T-helper 1 cell treated with Interleukin-12 subunit alpha and Interleukin-12 subunit beta and Interleukin-4 antibody, amounts not matched to agents 30 μg/mL and 1 μg/mL, for 36 hours (primary cell): ENCODE measurements at regions not wholly inside any gene's neighbourhood (a gene's known extent, or its start where the extent isn't known, plus 50 kb on each side); places are given as distances from the start of the nearest gene placed in this dataset.

ENCODE experiments used
- H3K27ac Mint-ChIP-seq: one replicate; pipeline ENCODE4 v1.8.0; 2021; ENCODE audit warnings: mild to moderate bottlenecking, mixed read lengths
- H3K27me3 Mint-ChIP-seq: one replicate; pipeline ENCODE4 v1.8.0; 2021; ENCODE audit warnings: low read depth, mixed read lengths
- H3K36me3 Mint-ChIP-seq: one replicate; pipeline ENCODE4 v1.8.0; 2021; ENCODE audit warnings: low read depth, mixed read lengths
- H3K4me1 Mint-ChIP-seq: one replicate; pipeline ENCODE4 v1.8.0; 2021; ENCODE audit warnings: low read depth, mixed read lengths
- H3K4me3 Mint-ChIP-seq: one replicate; pipeline ENCODE4 v1.8.0; 2021; ENCODE audit warnings: mild to moderate bottlenecking, moderate library complexity, mixed read lengths
- H3K9me3 Mint-ChIP-seq: one replicate; pipeline ENCODE4 v1.8.0; 2021; ENCODE audit warnings: mixed read lengths

DNA sequence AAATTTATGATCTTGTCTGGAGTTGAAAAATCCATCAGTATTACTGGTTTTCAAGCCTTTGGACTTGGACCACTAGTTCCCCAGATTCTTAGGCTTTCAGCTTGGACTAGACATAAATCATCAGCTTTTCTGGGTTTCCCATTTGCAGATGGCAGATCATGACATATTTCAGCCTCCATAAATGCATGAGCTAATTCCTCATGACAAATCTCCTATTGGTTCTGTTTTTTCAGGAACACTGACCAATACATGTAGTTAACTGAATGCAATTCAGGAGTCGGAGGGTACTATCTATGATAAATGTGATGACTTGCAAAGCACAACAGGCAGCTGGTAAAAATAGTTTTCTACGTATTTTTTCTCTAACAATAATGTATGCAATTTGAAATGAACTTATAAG lies 635.6 kb downstream of the TRAM1L1 start:
- no peaks in the 10 kb centered on the region for H3K4me1 Mint-ChIP-seq
- no peak overlapping the region for H3K4me3 Mint-ChIP-seq
- H3K27ac Mint-ChIP-seq, result no peak overlapping the region
- no peaks in the 10 kb centered on the region for H3K27me3 Mint-ChIP-seq
- no peaks in the 10 kb centered on the region for H3K36me3 Mint-ChIP-seq
- H3K9me3 Mint-ChIP-seq, result no peaks in the 10 kb centered on the region

DNA sequence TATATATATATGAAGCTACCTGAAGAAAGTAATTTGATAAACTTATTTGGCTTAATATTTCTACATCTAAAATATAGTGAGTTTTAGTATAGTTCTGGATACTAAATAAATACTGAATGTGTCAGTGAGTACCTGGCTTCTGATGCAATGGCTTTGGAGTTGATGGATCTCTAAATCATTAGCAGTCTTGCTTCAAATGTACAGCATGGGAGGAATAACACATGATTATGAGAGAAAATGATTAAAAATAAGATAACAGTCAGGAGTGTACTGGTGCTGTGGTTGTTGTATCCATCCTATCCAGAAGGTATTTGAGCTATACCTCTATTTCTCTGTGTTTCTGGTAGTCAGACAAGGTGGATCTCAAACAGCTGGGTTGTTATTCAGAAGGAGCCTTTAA lies 641.3 kb downstream of the TRAM1L1 start:
- Mint-ChIP-seq H3K36me3 (no peaks in the 10 kb centered on the region), H3K4me3 (no peak overlapping the region), H3K4me1 (no peaks in the 10 kb centered on the region), H3K27ac (no peak overlapping the region), H3K9me3 (no peaks in the 10 kb centered on the region), H3K27me3 (no peaks in the 10 kb centered on the region)

DNA sequence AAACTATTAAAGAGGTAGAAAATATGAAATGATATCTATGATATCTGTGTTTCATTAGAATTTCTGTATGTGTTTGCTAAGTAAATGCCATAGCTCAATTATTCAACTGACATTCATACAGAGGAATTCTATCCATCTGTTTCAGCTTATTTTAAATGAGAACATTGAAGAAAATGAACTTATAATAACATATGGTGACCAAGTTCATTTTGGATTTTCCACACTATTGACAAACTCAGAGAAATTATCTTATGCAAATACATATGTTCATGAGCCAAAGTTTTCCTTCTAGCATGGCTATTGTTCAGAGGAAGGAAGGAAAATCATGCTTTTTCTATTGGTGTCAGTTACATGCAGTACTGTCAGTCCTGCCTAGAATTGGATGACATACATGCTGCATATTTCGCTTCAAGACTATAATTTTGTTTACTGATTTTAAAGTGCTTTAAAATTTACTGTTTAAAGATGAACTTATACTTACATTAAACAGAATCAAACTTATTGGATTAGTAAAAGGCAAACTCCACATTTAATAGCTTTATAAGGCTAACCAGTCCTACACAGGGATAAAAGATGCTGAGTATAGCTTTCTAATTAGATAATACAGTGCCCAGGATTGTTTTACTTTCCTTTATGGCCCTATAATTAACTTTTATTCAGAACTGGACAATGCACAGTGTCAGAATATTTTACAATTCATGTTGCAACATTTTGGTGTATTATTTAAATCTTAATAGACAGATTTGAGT lies 646.2 kb downstream of the TRAM1L1 start:
- no peaks in the 10 kb centered on the region for H3K4me1 Mint-ChIP-seq
- no peaks in the 10 kb centered on the region for H3K36me3 Mint-ChIP-seq
- no peak overlapping the region for H3K4me3 Mint-ChIP-seq
- H3K27ac Mint-ChIP-seq, result no peak overlapping the region
- no peaks in the 10 kb centered on the region for H3K27me3 Mint-ChIP-seq
- no peaks in the 10 kb centered on the region for H3K9me3 Mint-ChIP-seq

DNA sequence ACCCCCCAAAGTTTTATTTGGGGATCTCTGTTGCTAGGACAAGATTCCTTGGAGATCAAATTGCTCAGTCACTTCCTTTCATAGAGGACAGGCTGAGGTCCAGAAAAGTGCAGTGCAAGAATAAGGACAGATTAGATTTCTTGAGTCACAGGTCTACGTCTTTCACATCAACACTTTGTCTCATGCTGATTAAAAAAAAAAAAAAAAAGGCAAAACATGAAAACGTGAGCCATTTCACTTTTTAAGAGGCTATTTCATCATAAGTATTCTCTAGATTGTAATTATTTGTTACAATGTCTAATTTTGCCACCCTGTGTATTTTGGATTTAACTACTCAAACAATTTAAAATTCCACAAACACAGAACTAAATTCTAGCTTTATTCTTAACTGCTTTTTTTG lies 647.0 kb downstream of the TRAM1L1 start:
- H3K36me3 Mint-ChIP-seq, result no peaks in the 10 kb centered on the region
- H3K4me1 Mint-ChIP-seq, result no peaks in the 10 kb centered on the region
- H3K9me3 Mint-ChIP-seq, result no peaks in the 10 kb centered on the region
- no peak overlapping the region for H3K4me3 Mint-ChIP-seq
- no peak overlapping the region for H3K27ac Mint-ChIP-seq
- H3K27me3 Mint-ChIP-seq, result no peaks in the 10 kb centered on the region

DNA sequence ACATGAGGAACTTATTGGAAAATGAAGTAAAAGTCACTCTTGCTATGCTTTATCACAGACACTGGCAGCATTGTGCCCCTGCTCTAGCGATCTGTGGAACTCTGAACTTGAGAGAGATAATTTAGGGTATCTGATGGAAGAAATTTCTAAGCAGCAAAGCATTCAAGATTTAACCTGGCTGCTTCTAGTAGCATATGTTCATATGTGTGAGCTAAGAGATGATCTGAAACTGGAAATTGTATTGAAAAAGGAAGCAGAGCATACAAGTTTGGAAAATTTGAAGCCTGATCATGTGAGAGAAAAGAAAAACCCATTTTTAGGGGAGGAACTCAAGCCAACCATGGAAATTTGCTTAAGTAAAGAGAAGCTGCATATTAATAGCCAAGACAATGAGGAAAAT lies 657.7 kb downstream of the TRAM1L1 start:
- no peaks in the 10 kb centered on the region for H3K36me3 Mint-ChIP-seq
- no peak overlapping the region for H3K27ac Mint-ChIP-seq
- no peak overlapping the region for H3K4me3 Mint-ChIP-seq
- no peaks in the 10 kb centered on the region for H3K27me3 Mint-ChIP-seq
- H3K4me1 Mint-ChIP-seq, result no peaks in the 10 kb centered on the region
- peaks cover 16% of the 10 kb centered on the region for H3K9me3 Mint-ChIP-seq

DNA sequence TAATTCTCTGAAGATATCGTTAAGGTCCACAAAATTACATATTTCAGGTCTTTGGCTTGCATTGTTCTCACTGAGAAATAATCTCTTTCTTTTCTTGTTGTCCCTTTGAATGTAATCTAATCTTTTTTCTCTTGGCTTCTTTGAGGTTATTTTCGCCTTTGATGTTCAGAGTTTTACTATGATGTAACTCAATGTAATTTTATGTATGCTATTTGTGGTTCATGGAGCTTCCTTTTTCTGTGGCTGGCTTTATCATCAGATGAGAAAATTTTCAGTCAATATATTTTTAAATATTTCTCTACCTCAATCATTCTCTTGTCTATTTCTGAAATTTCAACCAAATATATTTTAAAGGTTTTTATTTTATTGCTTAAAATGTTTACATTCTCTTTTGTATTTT lies 672.2 kb downstream of the TRAM1L1 start:
- no peaks in the 10 kb centered on the region for H3K4me1 Mint-ChIP-seq
- H3K36me3 Mint-ChIP-seq, result no peaks in the 10 kb centered on the region
- H3K4me3 Mint-ChIP-seq, result no peak overlapping the region
- no peak overlapping the region for H3K27ac Mint-ChIP-seq
- H3K9me3 Mint-ChIP-seq, result peaks cover 5% of the 10 kb centered on the region
- H3K27me3 Mint-ChIP-seq, result no peaks in the 10 kb centered on the region

DNA sequence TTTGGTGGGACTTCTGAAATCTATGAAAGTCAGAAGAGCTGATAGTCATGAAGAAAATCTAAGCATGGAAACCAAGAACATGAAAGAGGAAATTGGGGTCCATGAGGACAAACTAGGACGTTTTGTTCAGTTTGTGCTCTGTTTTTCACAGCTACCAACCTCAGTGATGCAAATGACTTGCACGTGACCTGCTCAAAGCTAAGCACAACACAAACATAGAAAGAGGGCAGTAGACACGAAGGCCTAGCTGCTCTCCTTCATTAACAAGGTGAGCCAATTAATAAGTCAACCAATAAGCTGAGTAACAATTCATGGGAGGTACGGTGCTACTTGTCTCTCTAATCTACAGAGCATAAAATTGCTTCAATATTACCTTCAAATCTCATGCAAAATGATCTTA lies 684.1 kb downstream of the TRAM1L1 start:
- H3K9me3 Mint-ChIP-seq, result no peaks in the 10 kb centered on the region
- no peaks in the 10 kb centered on the region for H3K4me1 Mint-ChIP-seq
- no peaks in the 10 kb centered on the region for H3K27me3 Mint-ChIP-seq
- no peaks in the 10 kb centered on the region for H3K36me3 Mint-ChIP-seq
- H3K27ac Mint-ChIP-seq, result no peak overlapping the region
- H3K4me3 Mint-ChIP-seq, result no peak overlapping the region

DNA sequence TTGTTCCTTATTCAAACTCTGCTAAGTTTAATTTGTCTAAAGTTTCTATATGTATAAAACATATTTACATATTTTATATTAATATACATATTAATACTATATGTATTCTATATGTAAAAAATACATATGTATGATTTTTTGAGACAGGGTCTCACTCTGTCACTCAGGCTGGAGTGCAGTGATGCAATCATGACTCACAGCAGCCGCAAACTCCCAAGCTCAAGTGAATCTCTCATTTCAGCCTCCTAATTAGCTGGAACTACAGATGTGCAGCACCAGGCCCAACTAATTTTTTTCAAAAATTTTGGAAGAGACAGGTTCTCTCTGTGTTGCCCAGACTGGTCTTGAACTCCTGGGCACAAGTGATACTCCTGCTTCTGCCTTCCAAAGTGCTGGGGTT lies 684.9 kb downstream of the TRAM1L1 start:
- H3K4me3 Mint-ChIP-seq, result no peak overlapping the region
- H3K27ac Mint-ChIP-seq, result no peak overlapping the region
- H3K9me3 Mint-ChIP-seq, result no peaks in the 10 kb centered on the region
- no peaks in the 10 kb centered on the region for H3K27me3 Mint-ChIP-seq
- no peaks in the 10 kb centered on the region for H3K4me1 Mint-ChIP-seq
- H3K36me3 Mint-ChIP-seq, result no peaks in the 10 kb centered on the region

DNA sequence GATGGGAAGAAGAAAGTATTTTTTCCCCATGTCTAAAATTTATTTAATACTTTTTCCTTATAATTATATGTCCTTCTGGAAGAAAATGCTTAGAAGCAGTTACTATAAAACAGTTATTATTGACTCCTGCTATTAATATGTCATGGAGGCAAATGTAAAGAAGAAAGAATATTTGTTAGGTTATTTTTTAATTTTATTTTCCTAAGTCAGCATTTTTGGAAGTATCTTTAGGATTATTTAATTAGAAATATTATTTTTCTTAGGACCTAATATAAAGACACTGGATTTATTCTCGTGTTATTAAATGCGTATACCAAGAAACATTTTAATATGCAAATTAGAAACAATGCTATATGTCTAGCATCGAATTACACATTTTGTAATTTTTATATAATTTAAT lies 687.7 kb downstream of the TRAM1L1 start:
- H3K4me1 Mint-ChIP-seq, result no peaks in the 10 kb centered on the region
- H3K27ac Mint-ChIP-seq, result no peak overlapping the region
- H3K9me3 Mint-ChIP-seq, result no peaks in the 10 kb centered on the region
- H3K36me3 Mint-ChIP-seq, result no peaks in the 10 kb centered on the region
- no peak overlapping the region for H3K4me3 Mint-ChIP-seq
- H3K27me3 Mint-ChIP-seq, result no peaks in the 10 kb centered on the region

DNA sequence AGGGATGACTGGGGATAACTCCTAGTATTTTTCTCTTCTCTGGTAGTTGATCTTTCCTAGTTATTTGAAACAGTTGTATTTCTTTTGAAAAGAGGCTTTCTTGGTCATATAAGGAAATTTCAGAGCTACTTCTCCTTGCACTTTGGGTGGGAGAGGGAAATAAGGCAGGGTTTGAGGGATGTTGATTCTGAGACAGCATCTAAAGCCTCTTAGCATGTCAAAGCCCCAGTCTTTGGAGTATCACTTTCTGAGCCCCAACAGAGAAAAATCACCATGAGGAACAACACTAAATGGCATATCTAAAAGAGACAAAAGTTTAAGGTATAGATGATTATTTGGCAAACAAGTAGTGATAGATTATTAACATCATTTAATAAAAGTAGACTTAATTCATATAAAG lies 688.1 kb downstream of the TRAM1L1 start:
- Mint-ChIP-seq H3K36me3 (no peaks in the 10 kb centered on the region), H3K27ac (no peak overlapping the region), H3K4me1 (no peaks in the 10 kb centered on the region), H3K4me3 (no peak overlapping the region), H3K27me3 (no peaks in the 10 kb centered on the region), H3K9me3 (no peaks in the 10 kb centered on the region)

DNA sequence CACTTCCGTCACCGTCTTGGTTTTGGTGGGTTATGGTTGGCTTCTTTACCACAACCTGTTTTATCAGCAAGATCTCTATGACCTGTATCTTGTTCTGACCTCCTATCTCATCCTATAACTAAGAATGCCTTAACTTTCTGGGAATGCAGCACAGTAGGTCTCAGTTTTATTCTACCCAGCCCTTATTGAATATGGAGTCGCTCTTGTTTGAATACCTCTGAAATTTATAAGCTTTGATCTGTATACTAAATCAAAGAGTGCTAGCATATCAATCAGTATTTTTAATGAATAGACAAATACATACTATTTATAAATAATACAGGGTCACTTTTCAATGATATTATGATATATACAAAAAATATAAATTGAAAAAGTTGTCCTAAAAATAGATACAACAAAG lies 690.0 kb downstream of the TRAM1L1 start:
- no peaks in the 10 kb centered on the region for H3K4me1 Mint-ChIP-seq
- H3K9me3 Mint-ChIP-seq, result no peaks in the 10 kb centered on the region
- no peak overlapping the region for H3K4me3 Mint-ChIP-seq
- H3K27me3 Mint-ChIP-seq, result no peaks in the 10 kb centered on the region
- H3K27ac Mint-ChIP-seq, result no peak overlapping the region
- H3K36me3 Mint-ChIP-seq, result no peaks in the 10 kb centered on the region

DNA sequence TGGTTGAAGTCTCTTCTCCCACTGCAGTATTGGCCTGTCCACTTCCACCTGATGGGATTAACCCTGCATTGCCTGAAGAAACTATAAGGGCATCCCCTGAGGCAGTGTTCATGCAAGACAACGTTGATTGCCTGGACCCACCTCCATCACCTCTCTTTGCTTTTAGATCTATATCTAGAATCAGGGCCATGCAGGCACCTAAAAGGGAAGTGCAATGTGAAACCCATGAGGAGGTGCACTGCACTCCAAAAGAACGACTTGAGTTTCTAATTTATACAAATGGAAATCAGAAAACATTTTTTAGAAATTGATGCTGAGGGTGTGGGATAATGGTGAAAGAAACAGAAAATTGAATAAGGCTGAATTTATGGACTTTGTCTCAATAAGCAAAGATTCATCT lies 694.4 kb downstream of the TRAM1L1 start:
- Mint-ChIP-seq H3K4me3 (no peak overlapping the region), H3K27ac (no peak overlapping the region), H3K27me3 (no peaks in the 10 kb centered on the region), H3K9me3 (no peaks in the 10 kb centered on the region), H3K36me3 (no peaks in the 10 kb centered on the region), H3K4me1 (no peaks in the 10 kb centered on the region)

DNA sequence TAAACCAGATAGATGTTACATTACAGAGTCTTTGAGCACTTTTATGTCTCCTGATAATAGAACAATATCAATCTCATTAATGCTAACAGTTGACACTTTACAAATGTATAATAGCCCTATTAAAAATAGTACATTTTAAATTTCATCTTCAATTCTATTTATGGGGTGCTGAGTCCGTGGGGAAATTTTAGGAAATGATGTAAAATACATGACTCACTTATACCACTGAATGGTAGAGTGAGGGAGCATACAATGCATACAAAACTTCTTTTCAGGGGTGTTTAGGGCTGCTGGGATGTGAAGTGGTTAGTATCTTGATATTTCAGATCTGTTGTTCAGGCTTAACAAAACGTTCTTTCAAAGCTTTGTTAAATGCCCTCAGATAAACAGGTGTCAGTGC lies 696.2 kb downstream of the TRAM1L1 start:
- Mint-ChIP-seq H3K36me3 (no peaks in the 10 kb centered on the region), H3K4me3 (no peak overlapping the region), H3K4me1 (no peaks in the 10 kb centered on the region), H3K9me3 (no peaks in the 10 kb centered on the region), H3K27ac (no peak overlapping the region), H3K27me3 (no peaks in the 10 kb centered on the region)

DNA sequence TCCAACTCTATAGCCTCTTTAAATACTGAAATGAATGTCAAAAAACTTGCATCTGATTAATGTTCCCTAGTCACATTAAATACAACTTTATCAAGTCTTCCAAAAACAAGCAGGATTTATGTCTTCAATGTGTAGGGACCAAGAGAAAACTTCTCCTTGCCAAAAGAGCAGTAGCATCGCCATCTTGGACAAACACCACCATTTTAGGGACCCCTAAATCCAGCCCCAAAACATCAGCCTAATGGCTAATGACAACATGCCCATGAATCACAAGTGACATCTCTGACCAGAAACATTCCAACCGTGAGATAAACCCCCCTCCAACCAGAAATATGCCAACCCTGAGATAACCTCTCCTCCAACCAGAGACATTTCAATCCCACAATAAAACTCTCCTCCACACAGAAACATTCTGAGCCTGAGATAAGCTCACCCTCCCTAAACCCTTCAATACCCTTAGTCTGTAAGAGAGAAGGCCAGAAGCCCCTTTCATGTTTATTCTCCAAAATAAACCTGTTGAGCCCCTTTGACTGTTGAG lies 697.4 kb downstream of the TRAM1L1 start:
- Mint-ChIP-seq H3K4me1 (no peaks in the 10 kb centered on the region), H3K27me3 (no peaks in the 10 kb centered on the region), H3K4me3 (no peak overlapping the region), H3K36me3 (no peaks in the 10 kb centered on the region), H3K9me3 (no peaks in the 10 kb centered on the region), H3K27ac (no peak overlapping the region)

DNA sequence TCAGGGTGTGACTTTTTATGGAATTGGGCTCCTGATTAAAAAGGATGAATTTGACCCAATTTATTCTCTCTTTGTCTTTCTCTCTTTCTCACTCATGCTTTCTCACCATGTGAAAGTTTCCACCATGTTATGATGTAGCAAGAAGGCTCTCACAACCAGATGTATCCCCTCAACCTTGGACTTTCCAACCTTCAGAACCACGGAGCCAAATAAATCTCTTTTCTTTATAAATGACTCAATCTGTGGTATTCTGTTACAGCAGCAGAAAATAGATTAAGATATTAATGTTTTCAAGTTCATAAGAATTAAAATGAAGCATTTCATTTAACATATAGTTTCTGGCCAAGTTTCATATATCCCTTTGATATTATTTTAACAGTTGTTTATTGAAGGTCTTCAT lies 698.5 kb downstream of the TRAM1L1 start:
- H3K9me3 Mint-ChIP-seq, result no peaks in the 10 kb centered on the region
- no peak overlapping the region for H3K4me3 Mint-ChIP-seq
- H3K4me1 Mint-ChIP-seq, result no peaks in the 10 kb centered on the region
- no peaks in the 10 kb centered on the region for H3K27me3 Mint-ChIP-seq
- no peaks in the 10 kb centered on the region for H3K36me3 Mint-ChIP-seq
- no peak overlapping the region for H3K27ac Mint-ChIP-seq

DNA sequence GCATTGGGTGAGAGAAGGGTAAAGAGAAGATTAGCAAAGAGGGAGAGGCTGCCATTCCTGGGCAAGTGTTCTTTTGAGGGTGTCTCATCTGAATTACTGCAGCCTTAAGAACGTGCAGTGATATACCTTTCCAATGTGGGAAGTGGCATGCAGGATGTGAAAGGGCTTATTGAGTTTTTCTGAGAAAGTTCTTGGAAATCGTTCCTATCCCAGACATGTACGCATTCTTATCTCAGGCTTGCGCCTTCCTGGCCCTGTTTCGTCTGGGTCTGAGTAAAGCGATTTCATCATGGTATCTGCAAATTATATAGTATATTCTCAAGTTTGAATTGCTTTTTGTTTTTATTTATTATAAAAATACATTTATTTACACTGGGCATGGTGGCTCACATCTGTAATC lies 699.8 kb downstream of the TRAM1L1 start:
- H3K4me1 Mint-ChIP-seq, result no peaks in the 10 kb centered on the region
- no peak overlapping the region for H3K27ac Mint-ChIP-seq
- H3K27me3 Mint-ChIP-seq, result no peaks in the 10 kb centered on the region
- H3K4me3 Mint-ChIP-seq, result no peak overlapping the region
- H3K36me3 Mint-ChIP-seq, result no peaks in the 10 kb centered on the region
- H3K9me3 Mint-ChIP-seq, result no peaks in the 10 kb centered on the region
